ENCODE measurements at regions not wholly inside any gene's neighbourhood (a gene's known extent, or its start where the extent isn't known, plus 50 kb on each side); places are given as distances from the start of the nearest gene placed in this dataset.

DNA sequence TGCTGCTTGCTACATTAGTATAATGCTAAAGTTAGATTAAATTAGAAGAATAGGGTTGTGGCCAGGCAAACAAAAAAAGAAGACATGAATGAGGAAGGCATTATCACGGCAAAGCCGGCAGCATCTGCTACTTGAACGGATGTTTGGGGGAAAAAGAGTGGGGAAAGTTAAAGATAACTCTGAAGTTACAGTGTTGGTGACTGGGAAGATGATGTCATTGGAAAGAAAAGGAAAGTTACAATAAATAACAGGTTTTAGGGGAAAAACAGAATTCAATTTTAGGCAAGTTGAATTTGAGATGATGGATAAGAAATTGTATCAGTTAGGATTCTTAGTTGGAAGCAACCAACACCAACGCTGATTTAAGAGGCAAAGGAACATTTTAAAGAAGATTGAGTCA is 74.2 kb upstream of the NRN1 start:
- TF ChIP-seq, protein P1, sequence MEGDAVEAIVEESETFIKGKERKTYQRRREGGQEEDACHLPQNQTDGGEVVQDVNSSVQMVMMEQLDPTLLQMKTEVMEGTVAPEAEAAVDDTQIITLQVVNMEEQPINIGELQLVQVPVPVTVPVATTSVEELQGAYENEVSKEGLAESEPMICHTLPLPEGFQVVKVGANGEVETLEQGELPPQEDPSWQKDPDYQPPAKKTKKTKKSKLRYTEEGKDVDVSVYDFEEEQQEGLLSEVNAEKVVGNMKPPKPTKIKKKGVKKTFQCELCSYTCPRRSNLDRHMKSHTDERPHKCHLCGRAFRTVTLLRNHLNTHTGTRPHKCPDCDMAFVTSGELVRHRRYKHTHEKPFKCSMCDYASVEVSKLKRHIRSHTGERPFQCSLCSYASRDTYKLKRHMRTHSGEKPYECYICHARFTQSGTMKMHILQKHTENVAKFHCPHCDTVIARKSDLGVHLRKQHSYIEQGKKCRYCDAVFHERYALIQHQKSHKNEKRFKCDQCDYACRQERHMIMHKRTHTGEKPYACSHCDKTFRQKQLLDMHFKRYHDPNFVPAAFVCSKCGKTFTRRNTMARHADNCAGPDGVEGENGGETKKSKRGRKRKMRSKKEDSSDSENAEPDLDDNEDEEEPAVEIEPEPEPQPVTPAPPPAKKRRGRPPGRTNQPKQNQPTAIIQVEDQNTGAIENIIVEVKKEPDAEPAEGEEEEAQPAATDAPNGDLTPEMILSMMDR (conservative IDR thresholded peaks at IDR 0.05; ENCODE audit: low read depth, low read length), result no peak
- TF ChIP-seq EZH2 (IDR thresholded peaks at IDR 0.05; ENCODE audit: borderline replicate concordance, low read depth, low read length, poor library complexity, severe bottlenecking), result no peak

Data from A673 (cell line).